Anterior cingulate cortex (tissue), 58 donors: ENCODE measurements at regions not wholly inside any gene's neighbourhood (a gene's known extent, or its start where the extent isn't known, plus 50 kb on each side); places are given as distances from the start of the nearest gene placed in this dataset.
A peak's percentile ranks its signal among the peaks of the same experiment; 100 is the strongest.
"Not testable (repeated sequence)": the region's sequence is repeated elsewhere in the genome, so short reads cannot be mapped to it uniquely, and the experiment has no call there.

Source experiments
- DNase-seq, 58 donors: peaks; one replicate each; lab custom pipeline; 2025; lab: John Stamatoyannopoulos, UW

DNA sequence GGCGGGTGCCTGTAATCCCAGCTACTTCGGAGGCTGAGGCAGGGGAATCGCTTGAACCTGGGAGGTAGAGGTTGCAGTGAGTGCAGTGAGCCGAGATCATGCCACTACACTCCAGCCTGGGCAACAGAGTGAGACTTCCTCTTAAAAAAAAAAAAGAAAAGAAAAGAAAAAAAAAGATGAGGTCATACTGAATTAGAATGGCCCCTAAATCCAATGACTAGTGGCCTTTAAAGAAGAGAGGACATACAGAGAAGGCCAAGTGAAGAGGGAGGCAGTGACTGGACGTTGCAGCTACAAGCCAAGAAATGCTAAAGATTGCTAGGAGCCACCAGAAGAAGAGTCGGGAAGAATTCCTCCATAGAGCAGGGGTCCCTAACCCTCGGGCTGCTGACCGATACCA lies 76.9 kb upstream of the TIAM1 start:
- no peak for DNase-seq

- DNase-seq = no peak
These were observed 76.3 kb upstream of the TIAM1 start for GRCh38 chr21:31420354-31420753.

GRCh38 chr21:31418377-31419001 lies 74.4 kb upstream of the TIAM1 start:
- DNase-seq = no peak

GRCh38 chr21:31417214-31417613 lies 73.2 kb upstream of the TIAM1 start:
- not testable (repeated sequence) for DNase-seq

DNA sequence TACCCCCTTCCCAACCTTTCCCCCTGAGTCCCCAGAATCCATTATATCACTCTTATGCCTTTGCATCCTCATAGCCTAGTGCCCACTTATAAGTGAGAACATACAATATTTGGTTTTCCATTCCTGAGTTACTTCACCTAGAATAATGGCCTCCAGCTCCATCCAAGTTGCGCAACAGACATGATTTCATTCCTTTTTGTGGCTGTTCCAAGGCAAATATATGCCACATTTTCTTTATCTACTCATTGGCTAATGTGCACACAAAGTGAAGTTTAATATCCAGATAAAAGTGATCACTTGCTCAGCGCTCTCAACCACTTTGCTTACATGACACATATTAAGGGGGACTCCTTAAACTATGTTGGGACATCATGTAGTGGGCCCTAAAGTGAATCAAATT lies 72.4 kb upstream of the TIAM1 start:
- no peak for DNase-seq

GRCh38 chr21:31414263-31415000 lies 70.4 kb upstream of the TIAM1 start:
- DNase-seq = no peak

DNA sequence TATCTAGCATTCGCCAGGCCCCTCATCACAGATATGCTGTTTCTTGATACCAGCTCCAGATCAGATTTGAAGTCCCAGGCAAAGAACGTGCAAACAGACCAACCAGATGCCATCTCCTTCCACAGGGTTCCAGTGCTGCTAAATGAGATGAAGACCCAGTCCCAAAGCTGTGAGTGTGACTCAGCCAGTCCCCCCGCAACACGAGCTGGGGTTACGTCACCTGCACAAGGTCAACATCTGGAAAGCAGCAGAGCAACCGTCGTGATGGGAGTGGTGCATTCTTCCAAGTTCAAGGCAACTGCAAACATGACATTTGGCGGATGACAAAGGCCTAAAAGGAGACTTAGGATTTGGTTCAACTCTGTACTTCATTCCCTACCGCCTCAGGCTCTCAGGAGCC lies 69.6 kb upstream of the TIAM1 start:
- no peak for DNase-seq

DNA sequence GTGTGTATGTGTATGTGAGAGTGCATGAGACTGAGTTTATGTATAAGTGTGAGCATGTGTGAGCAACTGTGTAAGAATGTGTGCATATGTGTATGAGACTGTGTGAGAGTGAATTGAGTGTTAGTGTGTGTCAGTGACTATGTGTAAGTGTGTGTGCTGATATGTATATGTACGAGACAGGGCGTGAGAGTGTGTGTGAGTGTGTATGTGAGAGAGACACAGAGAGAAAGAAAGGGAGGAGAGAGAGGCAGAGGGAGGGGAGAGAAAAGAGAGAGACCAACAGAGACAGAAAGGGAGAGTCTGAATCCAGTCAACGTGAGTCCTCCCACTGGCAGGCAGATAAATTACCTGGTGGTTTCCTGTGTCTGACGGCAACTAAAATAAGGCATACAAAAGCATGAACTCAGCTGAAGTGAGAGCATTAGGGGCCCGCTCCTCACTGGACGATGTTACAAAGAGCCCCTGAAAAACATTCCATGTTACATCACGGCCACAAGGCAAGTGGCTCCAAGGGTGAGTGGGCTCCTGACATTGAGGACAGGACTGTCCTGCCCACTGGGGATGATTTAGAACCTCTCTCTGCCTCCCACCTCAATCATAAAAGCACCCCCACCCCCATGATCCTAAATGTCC lies 66.6 kb upstream of the TIAM1 start:
- DNase-seq = no peak

DNA sequence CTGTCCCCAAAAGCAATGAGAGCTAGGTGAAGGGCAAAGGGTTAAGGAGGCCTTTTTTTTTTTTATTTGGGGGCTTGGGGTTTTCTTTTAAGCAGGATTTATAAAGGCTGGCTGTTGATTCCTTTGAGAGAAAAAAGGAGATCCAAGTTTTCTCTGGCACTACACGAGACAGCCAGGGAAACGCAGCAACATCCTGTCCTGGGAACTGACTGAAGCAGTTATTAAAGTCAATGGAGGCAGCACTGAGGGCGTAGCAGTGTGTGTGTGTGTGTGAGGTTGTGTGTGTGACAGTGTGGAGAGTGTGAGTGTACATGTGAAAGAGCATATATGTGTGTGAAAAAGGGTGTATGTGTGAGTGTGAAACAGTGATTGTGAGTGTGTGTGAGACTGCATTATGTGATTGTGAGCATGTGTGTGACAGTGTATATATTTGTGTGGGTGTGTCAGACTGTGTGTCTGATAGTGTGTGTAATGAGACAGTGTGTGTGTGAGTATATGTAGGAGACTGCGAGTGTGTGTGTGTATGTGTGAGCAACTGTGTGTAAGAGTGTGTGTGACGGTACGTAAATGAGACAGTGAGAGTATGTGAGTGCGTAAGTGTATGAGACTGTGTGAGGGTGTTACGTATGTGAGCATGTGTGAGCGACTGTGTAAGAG lies 65.9 kb upstream of the TIAM1 start:
- DNase-seq = no peak

DNA sequence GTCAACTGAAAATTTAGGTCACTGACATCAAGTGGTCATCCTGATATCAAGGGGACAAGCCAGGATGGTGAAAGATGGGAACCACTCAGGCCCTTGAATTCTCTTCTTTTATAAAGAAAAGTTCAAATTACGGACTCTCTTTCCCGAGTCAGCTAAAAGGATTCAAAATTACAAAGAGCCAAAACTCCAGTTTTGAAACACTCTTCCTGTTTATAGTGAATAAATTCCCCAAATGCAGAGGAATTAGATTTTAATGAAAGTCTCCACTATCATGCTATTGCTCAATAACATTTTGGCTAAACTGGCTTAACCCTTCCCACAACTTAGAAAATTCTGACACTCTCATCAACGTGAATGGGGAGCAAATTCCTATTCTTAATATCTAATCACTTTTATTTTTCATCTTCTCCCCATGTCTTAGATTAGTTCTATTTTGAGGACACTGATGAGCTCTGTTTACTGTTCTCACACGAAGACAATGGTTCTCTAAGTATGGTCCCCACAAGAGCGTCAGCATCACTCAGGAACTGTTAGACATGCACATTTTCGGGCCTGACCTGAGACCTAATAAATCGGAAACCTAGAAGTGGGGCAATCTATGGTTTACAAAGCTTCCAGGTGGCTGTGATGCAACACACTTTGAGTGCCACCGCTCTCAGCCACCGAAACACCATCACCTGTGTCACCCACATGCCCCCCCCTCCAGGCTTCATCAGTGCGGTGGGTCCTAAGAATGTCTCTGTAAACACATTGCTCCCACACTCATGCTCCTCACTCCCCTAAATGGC lies 64.4 kb upstream of the TIAM1 start:
- peak in 1 of 58 donors; percentile 6 for DNase-seq

GRCh38 chr21:31406510-31406909 lies 62.4 kb upstream of the TIAM1 start:
- no peak for DNase-seq

DNA sequence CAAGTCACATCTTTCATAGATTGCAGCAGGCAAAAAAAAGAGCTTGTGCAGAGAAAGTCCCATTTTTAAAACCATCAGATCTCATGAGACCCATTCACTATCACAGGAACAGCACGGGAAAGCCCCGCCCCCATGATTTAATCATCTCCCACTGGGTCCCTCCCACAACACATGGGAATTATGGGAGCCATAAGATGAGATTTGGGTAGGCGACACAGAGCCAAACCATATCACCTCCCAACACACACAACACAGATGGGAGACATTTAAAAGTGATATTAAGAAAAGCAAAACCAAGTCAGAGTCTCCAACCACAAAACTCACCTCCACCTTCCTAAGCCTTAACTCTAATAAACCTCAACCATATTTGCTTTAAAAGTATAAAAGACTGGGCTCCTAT lies 61.5 kb upstream of the TIAM1 start:
- no peak for DNase-seq

GRCh38 chr21:31403596-31404333 lies 59.7 kb upstream of the TIAM1 start:
- no peak for DNase-seq

- DNase-seq = no peak
These were observed 55.5 kb upstream of the TIAM1 start for GRCh38 chr21:31399591-31399990.

GRCh38 chr21:31398574-31398973 lies 54.5 kb upstream of the TIAM1 start:
- DNase-seq = no peak

GRCh38 chr21:31397939-31398338 lies 53.9 kb upstream of the TIAM1 start:
- no peak for DNase-seq

- peak in 27 of 58 donors; percentile 7 to 77 (median 27) for DNase-seq
These were observed 53.5 kb upstream of the TIAM1 start for GRCh38 chr21:31397515-31397926.

DNA sequence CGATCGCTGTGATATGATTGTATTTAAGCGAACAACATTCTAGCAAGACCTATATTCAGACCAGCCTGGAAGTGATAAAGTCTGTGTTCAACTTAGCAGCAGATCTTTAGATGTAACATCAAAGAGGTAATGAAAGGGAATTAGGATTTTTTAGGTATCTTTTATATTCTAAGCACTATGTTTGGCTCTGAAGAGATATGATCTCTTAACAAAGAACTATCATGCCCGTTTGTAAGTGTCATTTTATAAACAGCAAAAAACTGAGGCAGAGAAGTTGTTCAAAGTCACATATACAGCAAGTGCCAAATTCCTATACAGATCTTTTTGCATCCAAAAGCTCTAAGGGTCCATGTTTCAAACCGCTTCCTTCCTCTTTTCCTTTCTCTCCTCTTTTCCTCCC lies 53.0 kb upstream of the TIAM1 start:
- no peak for DNase-seq

DNA sequence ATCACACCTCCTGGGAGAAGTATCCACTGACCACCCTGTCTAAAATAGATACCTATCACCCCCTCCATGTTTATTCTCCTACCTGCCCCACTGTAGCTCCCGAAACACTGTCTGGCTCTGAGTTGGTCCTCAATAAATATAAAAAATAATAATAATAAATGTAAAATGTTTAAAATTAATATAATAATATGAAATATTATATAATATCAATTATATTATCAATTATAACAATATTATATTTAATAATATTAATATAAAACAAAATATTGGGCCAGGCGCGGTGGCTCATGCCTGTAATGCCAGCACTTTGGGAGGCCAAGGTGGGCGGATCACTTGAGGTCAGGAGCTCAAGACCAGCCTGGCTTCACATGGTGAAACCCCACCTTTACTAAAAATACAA lies 52.3 kb upstream of the TIAM1 start:
- DNase-seq = no peak

- DNase-seq = no peak
These were observed 51.7 kb upstream of the TIAM1 start for GRCh38 chr21:31395791-31396190.
